ENCODE measurements at regions not wholly inside any gene's neighbourhood (a gene's known extent, or its start where the extent isn't known, plus 50 kb on each side); places are given as distances from the start of the nearest gene placed in this dataset.

DNA sequence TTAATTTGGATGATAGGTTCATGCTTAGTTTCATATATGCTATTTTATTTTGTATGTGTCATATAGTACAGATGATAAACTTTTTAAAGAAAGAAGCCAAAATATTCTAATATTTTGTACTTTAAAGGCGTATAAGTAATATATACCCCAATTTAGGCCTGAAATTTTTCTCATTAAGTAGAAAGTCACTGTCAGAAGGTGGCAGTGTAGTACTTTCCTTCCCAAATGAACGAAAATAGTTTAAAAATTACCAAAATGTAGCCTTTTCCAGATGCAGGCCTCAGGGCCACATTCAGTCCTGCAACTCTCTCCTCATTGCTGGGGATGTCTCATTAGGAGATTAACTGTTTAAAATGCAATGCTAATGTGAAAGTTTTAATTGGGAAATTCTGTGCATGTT lies 1263.6 kb downstream of the C4orf33 start:
- Histone ChIP-seq H3K27me3 (replicated peaks; ENCODE audit: insufficient read depth) (no peaks in the 10 kb centered on the region), H3K4me3 (no peak overlapping the region), H3K36me3 (no peaks in the 10 kb centered on the region), H3K9me3 (no peaks in the 10 kb centered on the region), H3K4me1 (ENCODE audit: control insufficient read depth in 1 of 2, low read depth in 2 of 2) (no peaks in the 10 kb centered on the region), H3K27ac (no peak overlapping the region)
- no peak for DNase-seq (ENCODE audit: low spot score)
- no peak for ATAC-seq (ENCODE audit: insufficient number of reproducible peaks, low FRiP score, low read depth)
- TF ChIP-seq, protein P1, sequence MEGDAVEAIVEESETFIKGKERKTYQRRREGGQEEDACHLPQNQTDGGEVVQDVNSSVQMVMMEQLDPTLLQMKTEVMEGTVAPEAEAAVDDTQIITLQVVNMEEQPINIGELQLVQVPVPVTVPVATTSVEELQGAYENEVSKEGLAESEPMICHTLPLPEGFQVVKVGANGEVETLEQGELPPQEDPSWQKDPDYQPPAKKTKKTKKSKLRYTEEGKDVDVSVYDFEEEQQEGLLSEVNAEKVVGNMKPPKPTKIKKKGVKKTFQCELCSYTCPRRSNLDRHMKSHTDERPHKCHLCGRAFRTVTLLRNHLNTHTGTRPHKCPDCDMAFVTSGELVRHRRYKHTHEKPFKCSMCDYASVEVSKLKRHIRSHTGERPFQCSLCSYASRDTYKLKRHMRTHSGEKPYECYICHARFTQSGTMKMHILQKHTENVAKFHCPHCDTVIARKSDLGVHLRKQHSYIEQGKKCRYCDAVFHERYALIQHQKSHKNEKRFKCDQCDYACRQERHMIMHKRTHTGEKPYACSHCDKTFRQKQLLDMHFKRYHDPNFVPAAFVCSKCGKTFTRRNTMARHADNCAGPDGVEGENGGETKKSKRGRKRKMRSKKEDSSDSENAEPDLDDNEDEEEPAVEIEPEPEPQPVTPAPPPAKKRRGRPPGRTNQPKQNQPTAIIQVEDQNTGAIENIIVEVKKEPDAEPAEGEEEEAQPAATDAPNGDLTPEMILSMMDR (IDR thresholded peaks at IDR 0.05) = no peak

DNA sequence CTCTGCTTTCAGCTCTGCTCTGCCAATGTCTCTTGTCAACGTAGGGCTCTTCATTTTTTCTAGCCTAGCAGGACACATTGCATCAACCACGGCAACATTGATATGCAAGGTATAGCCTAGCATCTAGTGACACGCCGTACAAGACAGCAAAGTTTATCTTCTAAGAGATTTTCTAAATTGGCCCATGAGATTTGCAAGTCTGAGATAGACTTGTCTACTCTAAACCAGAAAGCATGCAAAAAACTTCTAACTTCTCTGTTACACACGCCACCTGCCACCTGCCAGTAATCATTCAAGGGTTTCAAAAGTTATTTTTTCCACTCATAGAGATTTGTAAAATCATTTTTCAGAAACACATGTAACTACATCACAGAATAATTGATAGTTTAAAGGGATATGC lies 1265.7 kb downstream of the C4orf33 start:
- H3K27me3 ChIP-seq (replicated peaks; ENCODE audit: insufficient read depth) = no peaks in the 10 kb centered on the region
- H3K36me3 ChIP-seq = no peaks in the 10 kb centered on the region
- DNase-seq (ENCODE audit: low spot score) (no peak), ATAC-seq (ENCODE audit: insufficient number of reproducible peaks, low FRiP score, low read depth) (no peak)
- no peak overlapping the region for H3K27ac ChIP-seq
- H3K4me3 ChIP-seq = no peak overlapping the region
- no peaks in the 10 kb centered on the region for H3K4me1 ChIP-seq (ENCODE audit: control insufficient read depth in 1 of 2, low read depth in 2 of 2)
- TF ChIP-seq, protein P1 (IDR thresholded peaks at IDR 0.05) = no peak
- H3K9me3 ChIP-seq = no peaks in the 10 kb centered on the region

DNA sequence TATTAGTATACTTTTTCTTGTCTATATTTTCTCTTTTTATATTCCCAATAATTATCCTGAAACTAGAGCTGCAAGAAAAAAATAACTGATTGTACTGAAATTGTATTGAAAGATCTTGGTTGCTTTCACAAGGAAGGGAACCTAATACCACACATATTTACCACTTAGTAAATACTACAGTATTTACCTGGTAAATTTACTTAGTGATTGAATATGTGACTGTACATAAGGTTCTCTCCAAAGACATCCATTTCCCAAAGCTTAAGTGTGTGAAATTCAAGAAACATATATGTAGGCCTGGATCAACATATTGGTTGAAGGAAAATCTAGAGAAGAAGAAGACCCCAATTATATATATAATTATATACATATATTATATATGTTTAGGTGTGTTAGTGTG lies 1272.7 kb downstream of the C4orf33 start:
- H3K4me3 ChIP-seq = no peak overlapping the region
- TF ChIP-seq, protein P1 (IDR thresholded peaks at IDR 0.05) = no peak
- no peak overlapping the region for H3K27ac ChIP-seq
- H3K9me3 ChIP-seq = no peaks in the 10 kb centered on the region
- H3K4me1 ChIP-seq (ENCODE audit: control insufficient read depth in 1 of 2, low read depth in 2 of 2) = no peaks in the 10 kb centered on the region
- no peak for DNase-seq (ENCODE audit: low spot score)
- no peak for ATAC-seq (ENCODE audit: insufficient number of reproducible peaks, low FRiP score, low read depth)
- H3K36me3 ChIP-seq = no peaks in the 10 kb centered on the region
- H3K27me3 ChIP-seq (replicated peaks; ENCODE audit: insufficient read depth) = no peaks in the 10 kb centered on the region

DNA sequence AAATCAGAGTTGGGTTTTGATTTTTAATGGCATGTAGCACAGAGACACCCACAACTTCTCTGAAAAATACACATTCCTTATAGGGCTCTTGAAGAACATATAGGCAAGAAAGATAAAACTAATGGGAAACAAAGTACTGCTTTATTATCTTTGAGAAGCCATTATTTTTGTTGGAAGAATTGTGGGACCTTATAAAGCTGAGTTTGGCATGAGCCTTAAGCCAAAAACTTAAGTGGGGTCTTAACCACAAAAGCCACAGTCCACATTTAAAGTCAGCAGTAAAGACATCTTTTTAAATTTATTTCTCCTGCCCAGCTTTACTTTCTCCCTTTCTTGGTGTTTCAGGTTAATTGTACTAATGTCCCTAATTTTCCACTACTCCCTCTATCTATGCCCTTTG lies 1297.3 kb downstream of the C4orf33 start:
- Histone ChIP-seq H3K27ac (no peak overlapping the region), H3K4me1 (ENCODE audit: control insufficient read depth in 1 of 2, low read depth in 2 of 2) (no peaks in the 10 kb centered on the region), H3K36me3 (no peaks in the 10 kb centered on the region), H3K9me3 (no peaks in the 10 kb centered on the region), H3K4me3 (no peak overlapping the region), H3K27me3 (replicated peaks; ENCODE audit: insufficient read depth) (no peaks in the 10 kb centered on the region)
- no peak for DNase-seq (ENCODE audit: low spot score)
- ATAC-seq (ENCODE audit: insufficient number of reproducible peaks, low FRiP score, low read depth) = no peak
- TF ChIP-seq, protein P1 (IDR thresholded peaks at IDR 0.05) = no peak

DNA sequence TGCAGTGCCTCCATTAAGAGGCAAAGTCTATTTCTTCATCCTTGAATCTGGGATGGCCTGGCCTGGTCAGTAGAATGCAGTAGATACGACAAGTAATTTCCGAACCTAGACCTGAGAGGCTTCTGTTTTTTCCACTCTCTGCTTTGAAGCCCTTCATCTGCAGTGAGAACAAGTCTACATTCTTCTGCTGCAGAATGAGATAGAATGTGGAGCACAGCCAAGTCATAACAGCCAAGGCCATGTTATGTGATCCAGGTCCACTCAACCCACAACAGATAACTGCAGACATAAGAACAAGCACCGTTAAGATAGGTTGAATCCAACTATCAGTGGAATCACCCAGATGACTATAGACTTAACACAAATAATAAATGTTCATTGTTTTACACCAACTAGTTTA lies 1297.7 kb downstream of the C4orf33 start:
- no peaks in the 10 kb centered on the region for H3K4me1 ChIP-seq (ENCODE audit: control insufficient read depth in 1 of 2, low read depth in 2 of 2)
- TF ChIP-seq, protein P1 (IDR thresholded peaks at IDR 0.05) = no peak
- H3K27me3 ChIP-seq (replicated peaks; ENCODE audit: insufficient read depth) = no peaks in the 10 kb centered on the region
- H3K9me3 ChIP-seq = no peaks in the 10 kb centered on the region
- no peak overlapping the region for H3K27ac ChIP-seq
- H3K4me3 ChIP-seq = no peak overlapping the region
- ATAC-seq (ENCODE audit: insufficient number of reproducible peaks, low FRiP score, low read depth) = no peak
- no peak for DNase-seq (ENCODE audit: low spot score)
- H3K36me3 ChIP-seq = no peaks in the 10 kb centered on the region

Measured in thoracic aorta (tissue), 2 donors.